Panc1 (cell line): ENCODE measurements at regions not wholly inside any gene's neighbourhood (a gene's known extent, or its start where the extent isn't known, plus 50 kb on each side); places are given as distances from the start of the nearest gene placed in this dataset.

Experiments used
- ATAC-seq: fragments of 200-7000 bp; cut with Tn5 transposase; 2 replicates; pipeline ENCODE4 v1.9.1; 2020; ENCODE audit warnings: mild to moderate bottlenecking, moderate library complexity
- BruUV-seq: library from RNA; stranded (reverse); fragments of 400-500 nt; replicated peaks from 2 replicates; lab custom pipeline; 2021; lab: Mats Ljungman, UMichigan
- CTCF ChIA-PET: fragments of 300-600 bp; sonication (Branson Sonifier 250); formaldehyde crosslinking; loops from one replicate; lab custom pipeline; 2022; ENCODE audit warnings: antibody characterized with exemption; lab: Charles Lee
- POLR2A ChIA-PET: fragments of 300-600 bp; sonication (Branson Sonifier 250); formaldehyde crosslinking; loops from one replicate; lab custom pipeline; 2022; ENCODE audit warnings: antibody characterized with exemption; lab: Charles Lee
- DNase-seq: peaks from one replicate; pipeline ENCODE4 v3.0.0-alpha.2; 2010; ENCODE audit warnings: low read depth, low spot score
- H3K27ac ChIP-seq: 2 replicates; pipeline ENCODE4 v1.5.1; 2011; ENCODE audit warnings: mild to moderate bottlenecking, low read length, inconsistent platforms
- H3K27me3 ChIP-seq: fragments of 200-500 bp; sonication (Bioruptor generic); 2 replicates; pipeline ENCODE4 v1.6.0; 2014; ENCODE audit warnings: low read length, inconsistent platforms; ENCODE audit not compliant: control insufficient read depth, insufficient read depth
- H3K36me3 ChIP-seq: fragments of 200-500 bp; sonication (Bioruptor generic); 2 replicates; pipeline ENCODE4 v1.5.1; 2014; ENCODE audit warnings: inconsistent platforms, mild to moderate bottlenecking, low read length, moderate library complexity; ENCODE audit not compliant: control insufficient read depth, insufficient read depth
- H3K4me1 ChIP-seq: 2 replicates; pipeline ENCODE4 v1.5.1; 2011; ENCODE audit warnings: inconsistent platforms, mild to moderate bottlenecking, low read length, moderate library complexity; ENCODE audit not compliant: control insufficient read depth, insufficient read depth
- H3K4me3 ChIP-seq, 2 experiments: 2 replicates each; pipeline ENCODE4 v1.5.1; 2011 to 2012; ENCODE audit warnings: low read depth in 2 of 2, low read length in 2 of 2, mild to moderate bottlenecking in 2 of 2, inconsistent platforms in 1 of 2, moderate library complexity in 1 of 2
- H3K9me3 ChIP-seq: fragments of 200-500 bp; sonication (Bioruptor generic); 2 replicates; pipeline ENCODE4 v1.5.1; 2014; ENCODE audit warnings: low read depth, mild to moderate bottlenecking, inconsistent platforms, low read length, moderate library complexity; ENCODE audit not compliant: control insufficient read depth, insufficient read depth
- POLR2AphosphoS5 ChIP-seq: IDR thresholded peaks from 2 replicates; pipeline ENCODE4 v1.6.1; 2012; ENCODE audit warnings: mild to moderate bottlenecking, low read depth, low read length, moderate library complexity
- SIN3A ChIP-seq: IDR thresholded peaks from 2 replicates; pipeline ENCODE4 v1.6.1; 2012; ENCODE audit warnings: low read depth, mild to moderate bottlenecking, low read length, moderate library complexity, borderline replicate concordance; ENCODE audit not compliant: insufficient read depth
- TCF7L2 ChIP-seq: IDR thresholded peaks from 2 replicates; pipeline ENCODE4 v1.6.1; 2011; ENCODE audit warnings: mild to moderate bottlenecking, low read depth, low read length, inconsistent platforms
- in situ Hi-C: cut with HindIII; loops from 2 replicates; pipeline ENCODE4 v1.10.0; 2016; ENCODE audit warnings: low sequenced_read_pairs, low pct_unique_long_range_greater_than_20kb
- intact Hi-C: fragments of 100-400 bp; cut with micrococcal nuclease; formaldehyde crosslinking; loops from one replicate; pipeline ENCODE4 v1.10.0; 2022; ENCODE audit not compliant: unreplicated experiment
- TF ChIP-seq, protein P1 (sequence below): fragments of 450-650 bp; IDR thresholded peaks from 2 replicates; pipeline ENCODE4 v1.5.1; 2017; ENCODE audit warnings: mild to moderate bottlenecking
- TF ChIP-seq, protein P2 (sequence below), 2 experiments: IDR thresholded peaks; 2 replicates each; pipeline ENCODE4 v1.6.1; 2011 to 2012; ENCODE audit warnings: low read depth in 2 of 2, control low read depth in 1 of 2, low read length in 1 of 2, mild to moderate bottlenecking in 1 of 2, moderate library complexity in 1 of 2; ENCODE audit not compliant: insufficient read depth in 1 of 2

DNA sequence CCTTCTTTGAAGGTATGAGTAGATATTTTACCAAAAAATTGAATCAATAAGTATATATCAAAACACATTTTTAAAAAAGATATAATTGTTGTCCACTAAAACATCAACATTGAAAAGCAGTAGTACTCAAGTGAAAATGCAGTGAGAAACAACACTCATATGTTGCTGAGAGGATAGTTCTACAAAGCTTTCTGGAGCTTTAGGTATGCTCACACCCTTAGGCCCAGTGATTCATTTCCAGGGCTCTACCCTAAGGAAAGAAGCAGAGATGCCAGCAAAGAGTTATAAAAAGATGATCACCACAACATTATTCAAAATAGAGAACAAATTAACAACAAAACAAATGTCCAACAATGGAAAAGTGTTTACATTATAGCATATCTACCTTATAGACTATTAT, 197.3 kb upstream of the CCDC150 start:
- TF ChIP-seq, protein P1, sequence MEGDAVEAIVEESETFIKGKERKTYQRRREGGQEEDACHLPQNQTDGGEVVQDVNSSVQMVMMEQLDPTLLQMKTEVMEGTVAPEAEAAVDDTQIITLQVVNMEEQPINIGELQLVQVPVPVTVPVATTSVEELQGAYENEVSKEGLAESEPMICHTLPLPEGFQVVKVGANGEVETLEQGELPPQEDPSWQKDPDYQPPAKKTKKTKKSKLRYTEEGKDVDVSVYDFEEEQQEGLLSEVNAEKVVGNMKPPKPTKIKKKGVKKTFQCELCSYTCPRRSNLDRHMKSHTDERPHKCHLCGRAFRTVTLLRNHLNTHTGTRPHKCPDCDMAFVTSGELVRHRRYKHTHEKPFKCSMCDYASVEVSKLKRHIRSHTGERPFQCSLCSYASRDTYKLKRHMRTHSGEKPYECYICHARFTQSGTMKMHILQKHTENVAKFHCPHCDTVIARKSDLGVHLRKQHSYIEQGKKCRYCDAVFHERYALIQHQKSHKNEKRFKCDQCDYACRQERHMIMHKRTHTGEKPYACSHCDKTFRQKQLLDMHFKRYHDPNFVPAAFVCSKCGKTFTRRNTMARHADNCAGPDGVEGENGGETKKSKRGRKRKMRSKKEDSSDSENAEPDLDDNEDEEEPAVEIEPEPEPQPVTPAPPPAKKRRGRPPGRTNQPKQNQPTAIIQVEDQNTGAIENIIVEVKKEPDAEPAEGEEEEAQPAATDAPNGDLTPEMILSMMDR: no peak
- no peak for TF ChIP-seq TCF7L2
- TF ChIP-seq, protein P2, sequence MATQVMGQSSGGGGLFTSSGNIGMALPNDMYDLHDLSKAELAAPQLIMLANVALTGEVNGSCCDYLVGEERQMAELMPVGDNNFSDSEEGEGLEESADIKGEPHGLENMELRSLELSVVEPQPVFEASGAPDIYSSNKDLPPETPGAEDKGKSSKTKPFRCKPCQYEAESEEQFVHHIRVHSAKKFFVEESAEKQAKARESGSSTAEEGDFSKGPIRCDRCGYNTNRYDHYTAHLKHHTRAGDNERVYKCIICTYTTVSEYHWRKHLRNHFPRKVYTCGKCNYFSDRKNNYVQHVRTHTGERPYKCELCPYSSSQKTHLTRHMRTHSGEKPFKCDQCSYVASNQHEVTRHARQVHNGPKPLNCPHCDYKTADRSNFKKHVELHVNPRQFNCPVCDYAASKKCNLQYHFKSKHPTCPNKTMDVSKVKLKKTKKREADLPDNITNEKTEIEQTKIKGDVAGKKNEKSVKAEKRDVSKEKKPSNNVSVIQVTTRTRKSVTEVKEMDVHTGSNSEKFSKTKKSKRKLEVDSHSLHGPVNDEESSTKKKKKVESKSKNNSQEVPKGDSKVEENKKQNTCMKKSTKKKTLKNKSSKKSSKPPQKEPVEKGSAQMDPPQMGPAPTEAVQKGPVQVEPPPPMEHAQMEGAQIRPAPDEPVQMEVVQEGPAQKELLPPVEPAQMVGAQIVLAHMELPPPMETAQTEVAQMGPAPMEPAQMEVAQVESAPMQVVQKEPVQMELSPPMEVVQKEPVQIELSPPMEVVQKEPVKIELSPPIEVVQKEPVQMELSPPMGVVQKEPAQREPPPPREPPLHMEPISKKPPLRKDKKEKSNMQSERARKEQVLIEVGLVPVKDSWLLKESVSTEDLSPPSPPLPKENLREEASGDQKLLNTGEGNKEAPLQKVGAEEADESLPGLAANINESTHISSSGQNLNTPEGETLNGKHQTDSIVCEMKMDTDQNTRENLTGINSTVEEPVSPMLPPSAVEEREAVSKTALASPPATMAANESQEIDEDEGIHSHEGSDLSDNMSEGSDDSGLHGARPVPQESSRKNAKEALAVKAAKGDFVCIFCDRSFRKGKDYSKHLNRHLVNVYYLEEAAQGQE (IDR thresholded peaks at IDR 0.05; ENCODE audit: insufficient read depth in 1 of 2, low read depth in 2 of 2, low read length in 1 of 2): no peak
- no peak for TF ChIP-seq POLR2AphosphoS5
- TF ChIP-seq SIN3A: no peak
- POLR2A ChIA-PET: no interaction called here
- intact Hi-C loops: loop anchor here (10.0 kb wide), 1 partner anchor 307 kb away; no protein-coding TSS in a partner anchor
- Histone ChIP-seq H3K27me3 (no peaks in the 10 kb centered on the region), H3K9me3 (no peaks in the 10 kb centered on the region), H3K4me3 (no peak overlapping the region), H3K27ac (no peak overlapping the region), H3K36me3 (no peaks in the 10 kb centered on the region), H3K4me1 (no peaks in the 10 kb centered on the region)
- DNase-seq (no peak), ATAC-seq (no peak)
- in situ Hi-C loops: no loop called here
- CTCF ChIA-PET: no interaction called here
- BruUV-seq: no TSS peak

DNA sequence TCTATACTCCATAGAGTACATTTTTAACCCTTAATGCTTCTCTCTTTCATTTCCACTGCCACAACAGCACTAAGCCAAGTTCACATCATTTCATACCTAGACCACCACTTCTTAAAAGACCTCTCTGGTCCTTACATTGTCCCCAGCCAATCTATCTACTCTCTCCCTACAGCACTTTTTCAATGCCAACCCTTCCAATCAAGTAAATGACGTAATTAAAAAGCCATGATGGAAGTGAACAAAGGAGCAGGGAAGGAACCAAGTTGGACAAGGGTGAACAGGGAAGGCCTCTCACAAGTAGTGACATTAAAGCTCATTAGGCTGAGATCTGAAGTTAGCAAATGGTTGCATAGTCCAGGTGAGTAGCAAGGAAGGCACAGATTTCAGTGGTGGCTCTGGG, 195.1 kb upstream of the CCDC150 start:
- ATAC-seq (no peak), DNase-seq (no peak)
- TF ChIP-seq TCF7L2 (no peak), SIN3A (no peak), POLR2AphosphoS5 (no peak)
- TF ChIP-seq, protein P1: no peak
- TF ChIP-seq, protein P2 (IDR thresholded peaks at IDR 0.05; ENCODE audit: insufficient read depth in 1 of 2, low read depth in 2 of 2, low read length in 1 of 2): no peak
- Histone ChIP-seq H3K4me1 (no peaks in the 10 kb centered on the region), H3K4me3 (no peak overlapping the region), H3K36me3 (no peaks in the 10 kb centered on the region), H3K27me3 (no peaks in the 10 kb centered on the region), H3K9me3 (no peaks in the 10 kb centered on the region), H3K27ac (no peak overlapping the region)
- in situ Hi-C loops: no loop called here
- intact Hi-C loops: loop anchor here (10.0 kb wide), 1 partner anchor 310 kb away; no protein-coding TSS in a partner anchor
- ChIA-PET POLR2A (no interaction called here), CTCF (no interaction called here)
- no TSS peak for BruUV-seq
